ENCODE measurements at regions not wholly inside any gene's neighbourhood (a gene's known extent, or its start where the extent isn't known, plus 50 kb on each side); places are given as distances from the start of the nearest gene placed in this dataset.

DNA sequence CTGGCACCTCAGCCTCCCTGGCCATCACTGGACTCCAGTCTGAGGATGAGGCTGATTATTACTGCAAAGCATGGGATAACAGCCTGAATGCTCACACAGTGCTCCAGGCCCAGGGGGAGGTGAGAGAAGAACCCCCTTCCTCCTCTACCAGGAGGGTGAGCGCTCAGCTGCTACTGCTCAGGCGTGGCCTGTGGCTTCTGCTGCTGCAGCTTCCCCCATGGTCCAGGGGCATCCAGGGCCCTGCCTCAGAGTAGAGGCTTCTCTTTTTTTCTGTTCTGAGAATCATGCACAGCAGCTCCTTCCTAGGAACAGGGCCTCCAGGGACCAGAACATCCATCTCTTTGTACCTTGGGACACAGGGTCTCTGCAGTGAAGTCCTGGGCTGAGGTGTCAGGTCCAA, 83.1 kb downstream of the VPREB1 start:
- TF ChIP-seq POLR2AphosphoS5 (IDR thresholded peaks at IDR 0.05) (no peak), POLR2A (IDR thresholded peaks at IDR 0.05) (no peak)

Measured in breast epithelium (tissue), 3 donors.